ENCODE measurements at regions not wholly inside any gene's neighbourhood (a gene's known extent, or its start where the extent isn't known, plus 50 kb on each side); places are given as distances from the start of the nearest gene placed in this dataset.

GRCh38 chr7:96823274-96823673 is 113.6 kb upstream of the SEM1 start:
- no peak for TF ChIP-seq CTCF (IDR thresholded peaks at IDR 0.05)
- TF ChIP-seq POLR2A (IDR thresholded peaks at IDR 0.05) = no peak
